CD4-positive, CD25-positive, alpha-beta regulatory T cell (primary cell): ENCODE measurements at regions not wholly inside any gene's neighbourhood (a gene's known extent, or its start where the extent isn't known, plus 50 kb on each side); places are given as distances from the start of the nearest gene placed in this dataset.

Experiments used
- ATAC-seq, 2 donors: fragments of 150-1000 bp; cut with Tn5 transposase; one replicate each; pipeline ENCODE4 v1.10.0; 2021; ENCODE audit warnings: low read depth in 2 of 2, moderate number of reproducible peaks in 2 of 2, moderate library complexity in 1 of 2
- DNase-seq, 3 donors: peaks; one replicate each; pipeline versions ENCODE4 v3.0.0 to v3.0.0-alpha.2; 2012 to 2022; ENCODE audit warnings: mixed read lengths in 1 of 3
- H3K27ac ChIP-seq: one replicate; pipeline ENCODE4 v1.7.0; 2013; ENCODE audit warnings: mild to moderate bottlenecking, low read length; ENCODE audit not compliant: insufficient read depth, poor library complexity, severe bottlenecking
- H3K27me3 ChIP-seq: one replicate; pipeline ENCODE4 v1.7.0; 2013; ENCODE audit warnings: low read length; ENCODE audit not compliant: control insufficient read depth, insufficient read depth
- H3K36me3 ChIP-seq: one replicate; pipeline ENCODE4 v1.7.0; 2013; ENCODE audit warnings: mild to moderate bottlenecking, low read length, moderate library complexity; ENCODE audit not compliant: control insufficient read depth, insufficient read depth
- H3K4me1 ChIP-seq: 2 replicates; pipeline ENCODE4 v1.7.0; 2013; ENCODE audit warnings: mild to moderate bottlenecking, low read length; ENCODE audit not compliant: insufficient read depth, control insufficient read depth, poor library complexity, severe bottlenecking
- H3K4me3 ChIP-seq: one replicate; pipeline ENCODE4 v1.7.0; 2013; ENCODE audit warnings: low read depth, mild to moderate bottlenecking, low read length, moderate library complexity
- H3K9me3 ChIP-seq, 2 experiments: 1 replicate in 1 of 2; 2 replicates in 1 of 2; pipeline ENCODE4 v1.7.0; 2013; ENCODE audit warnings: low read length in 2 of 2, mild to moderate bottlenecking in 1 of 2, moderate library complexity in 1 of 2; ENCODE audit not compliant: control insufficient read depth in 2 of 2
- H3K27ac Mint-ChIP-seq, 3 donors: one replicate each; pipeline ENCODE4 v1.8.0; 2020 to 2022; ENCODE audit warnings: mild to moderate bottlenecking in 3 of 3, mixed read lengths in 3 of 3, moderate library complexity in 2 of 3
- H3K27me3 Mint-ChIP-seq: one replicate; pipeline ENCODE4 v1.8.0; 2022; ENCODE audit warnings: mild to moderate bottlenecking, mixed read lengths
- H3K36me3 Mint-ChIP-seq: one replicate; pipeline ENCODE4 v1.8.0; 2020; ENCODE audit warnings: mixed read lengths
- H3K4me1 Mint-ChIP-seq, 4 donors: one replicate each; pipeline ENCODE4 v1.8.0; 2020 to 2022; ENCODE audit warnings: mixed read lengths in 4 of 4, mild to moderate bottlenecking in 1 of 4
- H3K4me3 Mint-ChIP-seq, 4 donors: one replicate each; pipeline ENCODE4 v1.8.0; 2020 to 2022; ENCODE audit warnings: mild to moderate bottlenecking in 4 of 4, mixed read lengths in 4 of 4, moderate library complexity in 3 of 4
- H3K9me3 Mint-ChIP-seq, 7 donors: one replicate each; pipeline ENCODE4 v1.8.0; 2020 to 2022; ENCODE audit warnings: mixed read lengths in 7 of 7, mild to moderate bottlenecking in 3 of 7, moderate library complexity in 2 of 7

- no peaks in the 10 kb centered on the region for H3K27me3 ChIP-seq
- no peaks in the 10 kb centered on the region for H3K27me3 Mint-ChIP-seq
- no peaks in the 10 kb centered on the region for H3K4me1 ChIP-seq
- no peak overlapping the region for H3K27ac ChIP-seq
- no peak for DNase-seq
- H3K27ac Mint-ChIP-seq: no peak overlapping the region
- no peak for ATAC-seq
- H3K4me3 Mint-ChIP-seq: no peak overlapping the region
- no peaks in the 10 kb centered on the region for H3K9me3 ChIP-seq
- H3K4me3 ChIP-seq: no peak overlapping the region
- peaks cover 0 to 5% (median 3%) of the 10 kb centered on the region in 4 donors for H3K4me1 Mint-ChIP-seq
- H3K36me3 ChIP-seq: no peaks in the 10 kb centered on the region
- H3K36me3 Mint-ChIP-seq: no peaks in the 10 kb centered on the region
- H3K9me3 Mint-ChIP-seq: no peaks in the 10 kb centered on the region
Observed at GRCh38 chr1:39127513-39127912, 77.0 kb upstream of the MACF1 start.

- Mint-ChIP-seq H3K36me3 (no peaks in the 10 kb centered on the region), H3K4me3 (no peak overlapping the region), H3K27ac (no peak overlapping the region), H3K4me1 (peaks cover 0 to 5% (median 3%) of the 10 kb centered on the region in 4 donors), H3K27me3 (no peaks in the 10 kb centered on the region), H3K9me3 (no peaks in the 10 kb centered on the region)
- Histone ChIP-seq H3K36me3 (no peaks in the 10 kb centered on the region), H3K27ac (no peak overlapping the region), H3K4me1 (no peaks in the 10 kb centered on the region), H3K9me3 (no peaks in the 10 kb centered on the region), H3K4me3 (no peak overlapping the region), H3K27me3 (no peaks in the 10 kb centered on the region)
- ATAC-seq (no peak), DNase-seq (no peak)
Observed at GRCh38 chr1:39128126-39128525, 76.4 kb upstream of the MACF1 start.

- H3K27ac ChIP-seq: no peak overlapping the region
- no peaks in the 10 kb centered on the region for H3K27me3 ChIP-seq
- no peaks in the 10 kb centered on the region for H3K4me1 ChIP-seq
- H3K4me3 ChIP-seq: no peak overlapping the region
- H3K36me3 ChIP-seq: no peaks in the 10 kb centered on the region
- Mint-ChIP-seq H3K27ac (no peak overlapping the region), H3K4me3 (no peak overlapping the region), H3K27me3 (no peaks in the 10 kb centered on the region), H3K4me1 (peaks cover 0 to 5% (median 3%) of the 10 kb centered on the region in 4 donors), H3K36me3 (no peaks in the 10 kb centered on the region), H3K9me3 (no peaks in the 10 kb centered on the region)
- DNase-seq (no peak), ATAC-seq (no peak)
- no peaks in the 10 kb centered on the region for H3K9me3 ChIP-seq
Observed at GRCh38 chr1:39128959-39129358, 75.5 kb upstream of the MACF1 start.

GRCh38 chr1:39129514-39129913 lies 75.0 kb upstream of the MACF1 start:
- H3K36me3 ChIP-seq: no peaks in the 10 kb centered on the region
- H3K4me1 Mint-ChIP-seq: peaks cover 0 to 5% (median 3%) of the 10 kb centered on the region in 4 donors
- no peaks in the 10 kb centered on the region for H3K27me3 Mint-ChIP-seq
- H3K27me3 ChIP-seq: no peaks in the 10 kb centered on the region
- H3K4me3 ChIP-seq: no peak overlapping the region
- no peaks in the 10 kb centered on the region for H3K9me3 ChIP-seq
- no peaks in the 10 kb centered on the region for H3K4me1 ChIP-seq
- no peak overlapping the region for H3K27ac Mint-ChIP-seq
- no peak for ATAC-seq
- no peak overlapping the region for H3K27ac ChIP-seq
- no peaks in the 10 kb centered on the region for H3K9me3 Mint-ChIP-seq
- no peaks in the 10 kb centered on the region for H3K36me3 Mint-ChIP-seq
- peak in 2 of 3 donors; percentile 4 to 27 for DNase-seq
- H3K4me3 Mint-ChIP-seq: no peak overlapping the region

GRCh38 chr1:39130325-39130724 lies 74.2 kb upstream of the MACF1 start:
- H3K4me1 Mint-ChIP-seq: peaks cover 0 to 3% (median 1%) of the 10 kb centered on the region in 4 donors
- Histone ChIP-seq H3K4me3 (no peak overlapping the region), H3K4me1 (no peaks in the 10 kb centered on the region), H3K9me3 (no peaks in the 10 kb centered on the region), H3K27me3 (no peaks in the 10 kb centered on the region), H3K36me3 (no peaks in the 10 kb centered on the region), H3K27ac (no peak overlapping the region)
- no peaks in the 10 kb centered on the region for H3K36me3 Mint-ChIP-seq
- H3K4me3 Mint-ChIP-seq: no peak overlapping the region
- H3K9me3 Mint-ChIP-seq: no peaks in the 10 kb centered on the region
- ATAC-seq (no peak), DNase-seq (no peak)
- H3K27me3 Mint-ChIP-seq: no peaks in the 10 kb centered on the region
- no peak overlapping the region for H3K27ac Mint-ChIP-seq

- Mint-ChIP-seq H3K4me1 (peaks cover 0 to 3% (median 1%) of the 10 kb centered on the region in 4 donors), H3K27ac (no peak overlapping the region), H3K36me3 (no peaks in the 10 kb centered on the region), H3K4me3 (no peak overlapping the region), H3K27me3 (no peaks in the 10 kb centered on the region), H3K9me3 (no peaks in the 10 kb centered on the region)
- Histone ChIP-seq H3K27me3 (no peaks in the 10 kb centered on the region), H3K9me3 (no peaks in the 10 kb centered on the region), H3K4me1 (no peaks in the 10 kb centered on the region), H3K36me3 (no peaks in the 10 kb centered on the region), H3K4me3 (no peak overlapping the region), H3K27ac (no peak overlapping the region)
- DNase-seq (no peak), ATAC-seq (no peak)
Observed at GRCh38 chr1:39131940-39132339, 72.6 kb upstream of the MACF1 start.

- Histone ChIP-seq H3K27me3 (no peaks in the 10 kb centered on the region), H3K4me3 (no peak overlapping the region), H3K36me3 (no peaks in the 10 kb centered on the region), H3K4me1 (no peaks in the 10 kb centered on the region), H3K27ac (no peak overlapping the region), H3K9me3 (no peaks in the 10 kb centered on the region)
- no peak overlapping the region for H3K27ac Mint-ChIP-seq
- ATAC-seq (no peak), DNase-seq (no peak)
- H3K4me3 Mint-ChIP-seq: no peak overlapping the region
- H3K4me1 Mint-ChIP-seq: peaks cover 0 to 3% (median 1%) of the 10 kb centered on the region in 4 donors
- H3K36me3 Mint-ChIP-seq: no peaks in the 10 kb centered on the region
- H3K9me3 Mint-ChIP-seq: no peaks in the 10 kb centered on the region
- H3K27me3 Mint-ChIP-seq: no peaks in the 10 kb centered on the region
Observed at GRCh38 chr1:39132505-39133339, 71.8 kb upstream of the MACF1 start.

GRCh38 chr1:39133340-39133684 lies 71.2 kb upstream of the MACF1 start:
- no peak for ATAC-seq
- H3K9me3 Mint-ChIP-seq: no peaks in the 10 kb centered on the region

More at GRCh38 chr1:39133340-39133684, 71.2 kb upstream of the MACF1 start:
- H3K4me1 Mint-ChIP-seq: peaks cover 0 to 3% (median 1%) of the 10 kb centered on the region in 4 donors
- H3K4me3 Mint-ChIP-seq: no peak overlapping the region
- Histone ChIP-seq H3K4me3 (no peak overlapping the region), H3K4me1 (no peaks in the 10 kb centered on the region), H3K27ac (no peak overlapping the region), H3K27me3 (no peaks in the 10 kb centered on the region), H3K36me3 (no peaks in the 10 kb centered on the region), H3K9me3 (no peaks in the 10 kb centered on the region)
- no peaks in the 10 kb centered on the region for H3K27me3 Mint-ChIP-seq
- no peak for DNase-seq
- no peaks in the 10 kb centered on the region for H3K36me3 Mint-ChIP-seq
- no peak overlapping the region for H3K27ac Mint-ChIP-seq
